ENCODE measurements at regions not wholly inside any gene's neighbourhood (a gene's known extent, or its start where the extent isn't known, plus 50 kb on each side); places are given as distances from the start of the nearest gene placed in this dataset.

GRCh38 chr10:114724716-114725106 is 66.6 kb upstream of the ABLIM1 start:
- H3K4me1 ChIP-seq = no peaks in the 10 kb centered on the region
- in situ Hi-C loops (cut with MboI; ENCODE audit: low pct_ligation_motif_present in 1 of 4, low pct_unique_long_range_greater_than_20kb in 1 of 4, low sequenced_read_pairs in 3 of 4) (no loop called here), intact Hi-C loops (cut with DNase I; ENCODE audit: low total_unique reads) (no loop called here)
- no peak for DNase-seq
- no peaks in the 10 kb centered on the region for H3K9me3 ChIP-seq
- H3K27me3 ChIP-seq = no peaks in the 10 kb centered on the region
- H3K27ac ChIP-seq = no peak overlapping the region
- WGBS, 2 donors (ENCODE audit: low coverage in 1 of 2) = 91 to 93% methylated on average over 2 to 3 of the region's 3 CpGs
- no peaks in the 10 kb centered on the region for H3K36me3 ChIP-seq
- H3K4me3 ChIP-seq = no peak overlapping the region
- TF ChIP-seq CTCF (IDR thresholded peaks at IDR 0.05) (no peak), POLR2A (IDR thresholded peaks at IDR 0.05) (no peak), POLR2AphosphoS5 (IDR thresholded peaks at IDR 0.05) (no peak), EP300 (IDR thresholded peaks at IDR 0.05; ENCODE audit: low read depth) (no peak)

GRCh38 chr10:114726820-114727271 is 68.8 kb upstream of the ABLIM1 start:
- DNase-seq = no peak
- in situ Hi-C loops (cut with MboI; ENCODE audit: low pct_ligation_motif_present in 1 of 4, low pct_unique_long_range_greater_than_20kb in 1 of 4, low sequenced_read_pairs in 3 of 4) (no loop called here), intact Hi-C loops (cut with DNase I; ENCODE audit: low total_unique reads) (no loop called here)
- 57 to 73% methylated on average over 1 to 3 of the region's 3 CpGs for WGBS, 2 donors (ENCODE audit: low coverage in 1 of 2)
- no peak for TF ChIP-seq POLR2AphosphoS5 (IDR thresholded peaks at IDR 0.05)
- no peak for TF ChIP-seq EP300 (IDR thresholded peaks at IDR 0.05; ENCODE audit: low read depth)
- no peak for TF ChIP-seq CTCF (IDR thresholded peaks at IDR 0.05)
- no peak for TF ChIP-seq POLR2A (IDR thresholded peaks at IDR 0.05)
- Histone ChIP-seq H3K9me3 (no peaks in the 10 kb centered on the region), H3K27ac (no peak overlapping the region), H3K27me3 (no peaks in the 10 kb centered on the region), H3K4me3 (no peak overlapping the region), H3K4me1 (no peaks in the 10 kb centered on the region), H3K36me3 (no peaks in the 10 kb centered on the region)

- Histone ChIP-seq H3K4me1 (peaks cover 0 to 4% (median 0%) of the 10 kb centered on the region in 4 donors), H3K9me3 (no peaks in the 10 kb centered on the region), H3K36me3 (no peaks in the 10 kb centered on the region), H3K27ac (no peak overlapping the region), H3K27me3 (no peaks in the 10 kb centered on the region), H3K4me3 (no peak overlapping the region)
- 70 to 85% methylated on average over 3 to 4 of the region's 4 CpGs for WGBS, 2 donors (ENCODE audit: low coverage in 1 of 2)
- intact Hi-C loops (cut with DNase I; ENCODE audit: low total_unique reads) = no loop called here
- DNase-seq = no peak
- TF ChIP-seq POLR2A (IDR thresholded peaks at IDR 0.05) (no peak), EP300 (IDR thresholded peaks at IDR 0.05; ENCODE audit: low read depth) (no peak), POLR2AphosphoS5 (IDR thresholded peaks at IDR 0.05) (no peak), CTCF (IDR thresholded peaks at IDR 0.05) (no peak)
- in situ Hi-C loops (cut with MboI; ENCODE audit: low pct_ligation_motif_present in 1 of 4, low pct_unique_long_range_greater_than_20kb in 1 of 4, low sequenced_read_pairs in 3 of 4) = no loop called here
These were observed 70.2 kb upstream of the ABLIM1 start for GRCh38 chr10:114728325-114728724.

- no peak for TF ChIP-seq EP300 (IDR thresholded peaks at IDR 0.05; ENCODE audit: low read depth)
- peaks cover 0 to 4% (median 0%) of the 10 kb centered on the region in 4 donors for H3K4me1 ChIP-seq
- H3K4me3 ChIP-seq = no peak overlapping the region
- H3K27ac ChIP-seq = no peak overlapping the region
- H3K27me3 ChIP-seq = no peaks in the 10 kb centered on the region
- DNase-seq = no peak
- intact Hi-C loops (cut with DNase I; ENCODE audit: low total_unique reads) = no loop called here
- no peaks in the 10 kb centered on the region for H3K9me3 ChIP-seq
- in situ Hi-C loops (cut with MboI; ENCODE audit: low pct_ligation_motif_present in 1 of 4, low pct_unique_long_range_greater_than_20kb in 1 of 4, low sequenced_read_pairs in 3 of 4) = no loop called here
- 50 to 82% methylated on average over 1 to 3 of the region's 3 CpGs for WGBS, 2 donors (ENCODE audit: low coverage in 1 of 2)
- no peaks in the 10 kb centered on the region for H3K36me3 ChIP-seq
These were observed 71.1 kb upstream of the ABLIM1 start for GRCh38 chr10:114729103-114729659.

- TF ChIP-seq POLR2A (IDR thresholded peaks at IDR 0.05) (no peak), CTCF (IDR thresholded peaks at IDR 0.05) (no peak), EP300 (IDR thresholded peaks at IDR 0.05; ENCODE audit: low read depth) (no peak), POLR2AphosphoS5 (IDR thresholded peaks at IDR 0.05) (no peak)
- in situ Hi-C loops (cut with MboI; ENCODE audit: low pct_ligation_motif_present in 1 of 4, low pct_unique_long_range_greater_than_20kb in 1 of 4, low sequenced_read_pairs in 3 of 4) = no loop called here
- Histone ChIP-seq H3K9me3 (no peaks in the 10 kb centered on the region), H3K27ac (no peak overlapping the region), H3K4me1 (peaks cover 0 to 4% (median 0%) of the 10 kb centered on the region in 4 donors), H3K4me3 (no peak overlapping the region), H3K27me3 (no peaks in the 10 kb centered on the region), H3K36me3 (no peaks in the 10 kb centered on the region)
- WGBS, 2 donors (ENCODE audit: low coverage in 1 of 2) = 79 to 87% methylated on average over 3 to 6 of the region's 6 CpGs
- DNase-seq = no peak
- intact Hi-C loops (cut with DNase I; ENCODE audit: low total_unique reads) = no loop called here
These were observed 72.2 kb upstream of the ABLIM1 start for GRCh38 chr10:114730291-114730690.
